Activated CD8-positive, alpha-beta T cell treated with anti-CD3 and anti-CD28 coated beads, Interleukin-2, amount 10 ng/mL, durations not matched to agents 7 days and 5 days (primary cell): ENCODE measurements at regions not wholly inside any gene's neighbourhood (a gene's known extent, or its start where the extent isn't known, plus 50 kb on each side); places are given as distances from the start of the nearest gene placed in this dataset.

Experiments
- ATAC-seq: fragments of 150-1000 bp; cut with Tn5 transposase; one replicate; pipeline ENCODE4 v1.10.0; 2021; ENCODE audit warnings: moderate library complexity
- CTCF ChIA-PET: fragments of 350-600 bp; sonication (Branson Sonifier 250); formaldehyde crosslinking; loops from one replicate; lab custom pipeline; 2021; ENCODE audit warnings: antibody characterized with exemption; lab: Charles Lee
- POLR2A ChIA-PET: fragments of 350-600 bp; sonication (Branson Sonifier 250); formaldehyde crosslinking; loops from one replicate; lab custom pipeline; 2021; ENCODE audit warnings: antibody characterized with exemption; lab: Charles Lee
- DNase-seq: peaks from one replicate; pipeline ENCODE4 v3.0.0-alpha.2; 2020
- H3K27ac Mint-ChIP-seq: one replicate; pipeline ENCODE4 v1.8.0; 2021; ENCODE audit warnings: mild to moderate bottlenecking, mixed read lengths
- H3K27me3 Mint-ChIP-seq: one replicate; pipeline ENCODE4 v1.8.0; 2021; ENCODE audit warnings: low read depth, mixed read lengths
- H3K36me3 Mint-ChIP-seq: one replicate; pipeline ENCODE4 v1.8.0; 2021; ENCODE audit warnings: low read depth, mixed read lengths
- H3K4me1 Mint-ChIP-seq: one replicate; pipeline ENCODE4 v1.8.0; 2021; ENCODE audit warnings: low read depth, mixed read lengths
- H3K4me3 Mint-ChIP-seq: one replicate; pipeline ENCODE4 v1.8.0; 2021; ENCODE audit warnings: mild to moderate bottlenecking, mixed read lengths
- H3K9me3 Mint-ChIP-seq: one replicate; pipeline ENCODE4 v1.8.0; 2022; ENCODE audit warnings: mixed read lengths; ENCODE audit not compliant: insufficient read depth

DNA sequence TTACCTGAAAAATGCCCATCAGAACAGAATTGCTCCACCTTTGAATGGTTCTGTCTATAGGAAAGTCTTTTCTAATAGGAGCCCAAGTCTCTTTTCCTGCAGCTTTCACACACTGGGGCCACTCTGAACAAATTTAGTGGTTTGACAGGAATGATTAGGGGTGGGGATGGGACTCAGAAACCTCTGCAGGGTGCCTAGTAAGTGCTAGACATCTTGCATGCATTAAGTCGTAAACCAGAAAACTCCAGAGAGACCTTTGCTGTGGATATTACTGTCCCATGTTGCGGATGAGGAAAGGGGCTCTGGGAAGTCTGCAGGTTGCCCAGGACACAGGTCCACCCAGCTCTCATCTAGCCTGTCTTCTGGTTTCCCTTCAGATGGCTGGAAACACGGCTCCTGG lies 189.7 kb downstream of the OPA1 start:
- ATAC-seq (no peak), DNase-seq (no peak)
- H3K9me3 Mint-ChIP-seq, result no peaks in the 10 kb centered on the region
- ChIA-PET POLR2A (no interaction called here), CTCF (interaction anchor here (2.4 kb wide), 1 partner anchor 533 kb away, joined by 8 read pairs; no protein-coding TSS in a partner anchor)
- H3K36me3 Mint-ChIP-seq, result no peaks in the 10 kb centered on the region
- no peaks in the 10 kb centered on the region for H3K4me1 Mint-ChIP-seq
- H3K27me3 Mint-ChIP-seq, result peaks cover 32% of the 10 kb centered on the region
- H3K27ac Mint-ChIP-seq, result no peak overlapping the region
- H3K4me3 Mint-ChIP-seq, result no peak overlapping the region

DNA sequence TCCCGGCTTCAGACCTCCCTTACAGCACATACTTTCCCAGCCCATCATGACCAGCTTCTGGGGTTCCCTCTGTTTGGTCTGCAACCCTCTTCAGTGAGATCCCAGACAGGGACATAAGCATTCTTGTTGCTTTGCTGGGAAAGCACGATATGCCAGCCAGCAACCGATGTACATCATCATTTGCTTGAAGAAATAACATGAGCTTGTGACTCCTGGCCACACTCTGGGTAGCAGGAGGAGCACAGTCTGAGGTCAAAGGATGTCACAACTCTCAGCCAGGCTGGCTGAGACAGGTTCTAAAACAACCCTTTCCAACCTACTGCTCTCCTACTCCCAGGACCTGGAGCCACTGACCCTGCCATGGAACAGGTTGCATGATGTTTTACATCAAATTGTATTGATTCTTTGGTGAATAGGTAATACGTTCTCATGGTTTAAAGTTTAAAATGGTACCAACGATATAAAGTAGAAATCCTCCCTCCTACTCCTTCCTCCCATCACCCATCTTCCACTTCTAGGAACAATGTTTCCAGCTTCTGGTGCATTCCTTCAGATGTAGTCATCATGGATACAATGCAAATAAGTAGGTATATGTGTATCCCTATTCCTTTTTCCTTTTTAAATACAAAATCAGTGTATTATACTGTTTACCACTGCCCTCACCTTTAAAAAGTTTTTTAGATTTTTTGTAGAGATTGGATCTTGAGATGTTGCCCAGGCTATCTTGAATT lies 190.3 kb downstream of the OPA1 start:
- no peaks in the 10 kb centered on the region for H3K4me1 Mint-ChIP-seq
- no peak for ATAC-seq
- POLR2A ChIA-PET, result no interaction called here
- CTCF ChIA-PET, result interaction anchor here (2.4 kb wide), 1 partner anchor 532 kb away, joined by 8 read pairs; no protein-coding TSS in a partner anchor
- H3K27ac Mint-ChIP-seq, result no peak overlapping the region
- no peaks in the 10 kb centered on the region for H3K9me3 Mint-ChIP-seq
- H3K27me3 Mint-ChIP-seq, result peaks cover 34% of the 10 kb centered on the region
- no peak for DNase-seq
- H3K4me3 Mint-ChIP-seq, result no peak overlapping the region
- no peaks in the 10 kb centered on the region for H3K36me3 Mint-ChIP-seq

DNA sequence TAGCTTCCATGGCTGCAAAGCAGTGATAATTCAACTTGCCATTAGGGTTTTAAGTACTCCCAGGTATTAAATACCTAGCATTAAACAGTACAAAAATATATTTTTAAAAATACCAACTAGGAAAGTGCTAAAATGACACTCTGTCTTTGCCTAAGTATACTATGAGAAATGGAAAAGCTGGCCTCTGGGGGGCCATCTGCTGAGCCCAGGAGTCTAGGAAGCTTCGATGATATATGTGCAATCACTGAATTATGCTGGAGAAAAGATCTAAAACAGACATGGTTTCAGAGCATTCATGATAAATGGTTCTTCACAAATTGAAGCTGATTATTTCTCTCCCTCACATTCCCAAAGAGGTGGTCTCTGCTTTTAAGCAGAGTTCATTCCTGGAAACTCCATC lies 191.8 kb downstream of the OPA1 start:
- Mint-ChIP-seq H3K27me3 (peaks cover 34% of the 10 kb centered on the region), H3K4me3 (no peak overlapping the region), H3K27ac (no peak overlapping the region), H3K9me3 (no peaks in the 10 kb centered on the region), H3K4me1 (no peaks in the 10 kb centered on the region), H3K36me3 (no peaks in the 10 kb centered on the region)
- CTCF ChIA-PET, result interaction anchor here (2.4 kb wide), 1 partner anchor 531 kb away, joined by 8 read pairs; no protein-coding TSS in a partner anchor
- DNase-seq (no peak), ATAC-seq (no peak)
- POLR2A ChIA-PET, result no interaction called here

DNA sequence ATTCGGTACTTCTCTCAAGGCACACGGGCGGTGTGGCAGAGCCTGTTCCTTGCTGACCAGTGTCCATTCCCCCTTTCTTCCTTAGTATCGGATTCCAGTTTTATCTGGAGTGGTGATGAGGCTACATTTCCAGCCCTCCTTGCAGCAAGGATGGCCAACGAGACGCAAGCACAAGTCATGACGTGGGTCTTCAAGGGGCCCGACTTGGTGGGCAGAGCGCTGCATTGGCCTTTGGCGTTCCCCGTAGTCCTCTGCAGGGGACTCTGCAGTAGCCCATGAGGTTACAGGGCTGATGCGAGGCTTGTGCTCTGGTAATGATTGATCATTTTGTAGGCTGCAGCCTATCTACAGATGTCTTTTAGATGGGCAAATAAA lies 194.5 kb downstream of the OPA1 start:
- Mint-ChIP-seq H3K4me1 (no peaks in the 10 kb centered on the region), H3K27me3 (peaks cover 31% of the 10 kb centered on the region), H3K27ac (no peak overlapping the region), H3K9me3 (no peaks in the 10 kb centered on the region), H3K4me3 (no peak overlapping the region), H3K36me3 (no peaks in the 10 kb centered on the region)
- no peak for ATAC-seq
- ChIA-PET CTCF (interaction anchor here (2.0 kb wide), 1 partner anchor 528 kb away, joined by 8 read pairs; no protein-coding TSS in a partner anchor), POLR2A (no interaction called here)
- no peak for DNase-seq

DNA sequence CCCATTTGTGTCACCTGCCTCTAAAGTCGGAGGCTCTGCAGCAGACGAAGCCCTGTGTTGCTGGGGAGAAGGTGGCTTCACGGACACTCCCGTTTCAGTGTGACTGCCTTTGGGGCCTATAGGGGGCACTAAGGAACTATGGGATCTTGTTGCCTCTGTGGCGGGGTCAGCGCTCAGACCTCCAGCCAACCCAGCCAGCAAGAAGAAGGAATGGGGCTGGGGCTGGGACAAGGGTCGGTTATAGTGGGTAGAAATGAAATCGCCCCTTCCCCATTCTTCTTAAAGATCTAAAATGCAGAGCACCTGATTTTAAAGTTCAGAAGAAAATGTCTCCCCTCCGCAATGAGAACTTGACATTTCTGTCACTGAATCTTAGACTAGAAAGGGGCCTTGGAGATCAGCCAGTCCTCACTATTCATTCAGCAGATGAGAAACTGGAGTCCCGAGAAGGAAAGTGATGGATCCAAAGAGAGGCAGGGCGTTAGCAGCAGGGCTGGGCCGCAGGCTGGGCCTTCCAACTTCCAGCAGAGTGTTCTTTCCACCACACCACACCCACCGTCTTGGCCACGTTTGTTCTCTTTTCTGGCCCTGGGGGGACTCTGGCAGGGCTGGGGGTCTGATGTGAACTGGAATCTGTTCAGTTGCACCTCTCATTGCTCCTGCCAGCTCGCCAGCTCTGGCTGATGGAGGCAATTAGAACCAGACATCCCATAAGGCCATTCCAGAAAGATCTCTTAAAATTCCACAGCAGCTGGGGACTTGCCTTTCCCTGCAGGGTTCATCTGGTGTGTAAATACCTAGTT lies 195.4 kb downstream of the OPA1 start:
- ChIA-PET CTCF (interaction anchor here (0.6 to 2.0 kb wide), 2 partner anchors 128 to 527 kb away, joined by 3 to 8 read pairs; no protein-coding TSS in a partner anchor), POLR2A (no interaction called here)
- H3K4me3 Mint-ChIP-seq, result no peak overlapping the region
- peaks cover 34% of the 10 kb centered on the region for H3K27me3 Mint-ChIP-seq
- H3K36me3 Mint-ChIP-seq, result no peaks in the 10 kb centered on the region
- peak; percentile 28 for DNase-seq
- H3K27ac Mint-ChIP-seq, result no peak overlapping the region
- H3K9me3 Mint-ChIP-seq, result no peaks in the 10 kb centered on the region
- no peaks in the 10 kb centered on the region for H3K4me1 Mint-ChIP-seq
- ATAC-seq, result peak; percentile 55

DNA sequence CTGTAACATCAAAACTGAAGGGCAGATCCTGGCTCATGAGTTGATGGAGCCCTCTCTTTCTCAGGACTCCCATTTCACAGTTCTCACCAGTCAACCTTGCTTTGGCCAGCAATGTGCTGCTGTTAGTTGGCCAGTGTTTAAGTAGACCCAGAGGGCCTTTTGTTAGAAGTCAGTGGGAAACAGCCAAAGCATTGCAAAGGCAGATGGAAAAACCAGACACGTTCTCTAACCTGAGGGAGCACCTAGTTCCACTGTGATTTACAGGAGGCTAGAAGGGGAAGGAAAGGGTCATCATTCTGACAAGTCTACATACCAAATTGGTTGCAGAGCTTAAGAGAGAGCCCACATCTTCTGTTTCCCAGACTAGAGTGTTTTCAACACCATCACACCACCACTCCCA lies 196.4 kb downstream of the OPA1 start:
- peaks cover 36% of the 10 kb centered on the region for H3K27me3 Mint-ChIP-seq
- no peaks in the 10 kb centered on the region for H3K9me3 Mint-ChIP-seq
- H3K4me3 Mint-ChIP-seq, result no peak overlapping the region
- CTCF ChIA-PET, result interaction anchor here (2.0 kb wide), 1 partner anchor 526 kb away, joined by 8 read pairs; no protein-coding TSS in a partner anchor
- no peaks in the 10 kb centered on the region for H3K36me3 Mint-ChIP-seq
- ATAC-seq, result no peak
- H3K27ac Mint-ChIP-seq, result no peak overlapping the region
- no peaks in the 10 kb centered on the region for H3K4me1 Mint-ChIP-seq
- no peak for DNase-seq
- POLR2A ChIA-PET, result no interaction called here

DNA sequence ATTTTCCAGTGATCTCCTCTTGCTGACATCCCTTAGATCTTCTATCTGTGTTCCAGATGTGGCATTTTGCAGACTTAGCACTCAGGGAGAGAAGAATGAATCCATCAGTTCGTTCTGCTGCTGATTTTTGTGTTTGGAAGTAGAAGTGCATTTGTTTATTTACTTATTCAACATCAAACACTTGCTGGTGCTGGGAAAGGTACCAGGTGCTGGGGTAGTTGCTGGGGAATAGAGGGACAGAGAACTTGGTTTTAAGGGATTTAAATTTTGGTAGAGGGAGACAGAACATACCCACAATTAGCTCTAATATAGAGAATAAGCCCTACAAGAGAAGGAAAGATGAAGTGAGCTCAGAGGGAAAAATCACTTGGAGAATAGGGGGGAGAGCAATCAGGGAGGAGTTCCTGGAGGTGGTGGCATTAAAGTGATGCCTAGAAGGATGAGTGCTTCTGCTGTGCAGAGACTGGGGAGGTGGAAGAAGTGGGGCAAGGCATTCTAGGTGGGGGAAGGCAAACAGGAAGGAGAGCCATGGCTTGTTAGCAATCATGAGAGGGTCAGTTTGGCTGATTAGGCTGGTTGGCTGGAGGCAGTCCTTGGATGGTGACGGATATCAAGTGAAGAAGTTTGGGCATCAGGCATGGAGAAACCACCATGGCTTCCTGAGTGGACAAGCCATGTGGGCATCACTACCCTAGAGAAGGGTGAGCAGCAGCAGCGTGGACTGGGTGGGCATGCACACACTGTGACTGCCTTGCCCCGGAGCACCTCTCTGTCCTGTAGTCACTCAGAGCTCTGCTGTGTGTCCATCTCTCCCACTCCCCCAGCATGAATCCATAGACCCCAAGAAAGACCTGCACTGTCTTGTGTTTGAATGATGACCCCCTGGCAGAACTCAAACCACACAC lies 197.3 kb downstream of the OPA1 start:
- POLR2A ChIA-PET, result no interaction called here
- ATAC-seq, result no peak

DNA sequence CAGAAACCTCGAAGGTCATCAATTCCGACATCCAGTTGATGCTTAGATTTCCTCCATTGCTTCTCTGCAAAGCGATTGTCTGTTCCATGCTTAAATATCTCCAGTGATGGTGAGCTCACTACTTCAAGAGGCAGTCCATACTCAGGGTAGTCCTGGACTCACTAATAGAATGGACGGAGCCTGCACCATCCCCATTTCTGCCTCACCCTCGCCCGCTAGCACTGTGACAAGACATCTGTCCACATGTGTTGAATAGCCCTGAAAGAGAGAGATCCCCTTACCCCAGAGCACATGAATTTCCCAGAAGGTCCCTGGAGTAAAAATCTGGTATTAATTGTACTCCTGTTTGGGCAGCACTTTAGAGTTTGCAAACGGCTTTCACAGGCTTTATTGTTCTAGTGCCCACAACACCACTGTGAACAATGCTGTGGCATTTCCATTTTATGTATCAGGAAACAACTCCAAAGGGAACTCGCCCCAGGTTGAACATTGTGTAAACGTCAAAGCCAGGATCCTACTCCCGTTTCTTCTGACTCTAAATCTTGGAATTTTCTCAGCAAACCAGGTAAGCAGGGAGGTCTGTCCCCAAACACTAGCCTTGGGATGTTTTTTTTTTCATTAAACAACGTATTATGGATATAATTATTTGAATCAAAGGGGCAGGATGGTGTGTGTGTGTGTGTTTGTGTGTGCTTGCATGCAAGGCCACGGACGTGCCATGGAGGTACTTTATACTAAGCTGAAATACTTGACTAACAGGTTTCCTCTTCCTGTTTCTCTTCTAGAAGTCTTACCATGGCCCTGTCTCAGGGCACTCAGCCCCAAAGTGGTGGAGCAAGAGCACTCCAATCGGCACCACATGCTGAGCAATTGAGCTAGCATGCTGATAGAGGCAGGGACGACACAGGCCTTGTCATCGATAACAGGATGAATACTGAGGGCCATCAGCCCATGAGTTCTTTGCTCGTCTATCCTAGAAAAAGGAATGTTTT lies 198.3 kb downstream of the OPA1 start:
- H3K4me3 Mint-ChIP-seq, result no peak overlapping the region
- ATAC-seq, result no peak
- no peak overlapping the region for H3K27ac Mint-ChIP-seq
- no peaks in the 10 kb centered on the region for H3K36me3 Mint-ChIP-seq
- peaks cover 39% of the 10 kb centered on the region for H3K27me3 Mint-ChIP-seq
- DNase-seq, result no peak
- ChIA-PET POLR2A (no interaction called here), CTCF (no interaction called here)
- no peaks in the 10 kb centered on the region for H3K9me3 Mint-ChIP-seq
- H3K4me1 Mint-ChIP-seq, result no peaks in the 10 kb centered on the region

More for the DNA sequence above, 197.3 kb downstream of the OPA1 start:
- H3K4me3 Mint-ChIP-seq, result no peak overlapping the region
- H3K36me3 Mint-ChIP-seq, result no peaks in the 10 kb centered on the region
- CTCF ChIA-PET, result no interaction called here
- no peaks in the 10 kb centered on the region for H3K9me3 Mint-ChIP-seq
- H3K4me1 Mint-ChIP-seq, result no peaks in the 10 kb centered on the region
- H3K27me3 Mint-ChIP-seq, result peaks cover 33% of the 10 kb centered on the region
- no peak overlapping the region for H3K27ac Mint-ChIP-seq
- DNase-seq, result no peak

DNA sequence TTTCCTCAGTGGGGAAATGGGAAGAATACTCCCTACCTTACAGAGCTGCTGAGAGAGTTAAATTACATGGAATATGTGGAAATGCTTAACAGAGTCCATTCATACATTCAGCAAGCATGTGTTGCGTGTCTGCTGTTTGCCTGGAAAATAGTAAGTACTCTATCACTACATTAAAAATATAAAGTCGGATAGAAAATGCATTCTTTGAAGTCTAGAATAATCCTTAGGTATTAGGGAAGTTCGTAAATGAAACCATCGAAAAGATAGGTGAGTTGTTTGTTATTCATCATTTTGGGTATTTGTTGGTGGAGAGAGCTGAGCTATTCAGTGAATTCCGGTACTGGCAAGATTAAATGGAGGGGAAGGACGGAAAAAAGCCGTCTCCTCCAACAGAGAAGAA lies 200.1 kb downstream of the OPA1 start:
- Mint-ChIP-seq H3K4me1 (no peaks in the 10 kb centered on the region), H3K27ac (no peak overlapping the region), H3K27me3 (peaks cover 39% of the 10 kb centered on the region), H3K36me3 (no peaks in the 10 kb centered on the region), H3K9me3 (no peaks in the 10 kb centered on the region), H3K4me3 (no peak overlapping the region)
- ChIA-PET POLR2A (no interaction called here), CTCF (no interaction called here)
- DNase-seq (no peak), ATAC-seq (no peak)

DNA sequence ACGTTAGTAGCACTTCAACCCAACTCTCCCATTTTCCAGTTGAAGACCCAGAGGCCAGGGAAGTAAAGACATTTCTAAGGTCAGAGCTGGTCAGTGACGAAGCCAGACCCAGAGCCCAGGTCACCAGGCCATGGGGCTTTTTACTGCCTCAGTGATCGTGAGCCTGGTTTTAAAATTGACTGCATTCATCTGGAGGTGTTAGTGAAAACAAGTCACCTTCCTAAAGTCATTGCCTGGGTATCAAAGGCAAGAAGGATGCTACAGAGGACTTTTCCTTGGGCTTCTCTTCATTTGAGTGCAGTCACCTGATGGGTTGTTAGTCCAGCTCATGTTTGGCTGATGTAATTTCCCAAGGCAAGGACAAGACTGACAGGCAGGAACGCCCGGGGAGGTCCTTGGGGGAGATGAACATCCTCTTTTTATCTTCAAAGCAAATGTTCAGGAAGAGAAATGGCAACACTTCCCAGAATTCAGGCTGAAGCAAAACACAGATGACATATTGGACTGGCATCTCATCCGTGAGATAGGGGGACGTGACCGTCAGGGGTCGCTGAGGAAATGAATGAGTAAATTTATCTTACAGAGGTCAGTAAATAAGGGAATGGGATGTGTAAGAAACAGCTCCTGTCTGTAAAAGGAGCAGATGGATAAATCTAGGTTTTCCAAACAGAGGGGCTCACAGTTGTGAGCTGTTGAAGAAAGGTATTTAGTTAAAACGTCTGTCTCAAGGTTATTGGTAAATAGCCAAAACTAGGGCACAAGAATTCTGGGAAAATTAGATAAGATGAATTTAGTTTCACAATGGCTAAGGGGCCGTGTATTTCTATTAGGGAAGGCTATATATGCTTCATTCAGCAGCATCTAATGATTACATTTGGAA lies 201.2 kb downstream of the OPA1 start:
- no peaks in the 10 kb centered on the region for H3K9me3 Mint-ChIP-seq
- ChIA-PET CTCF (no interaction called here), POLR2A (no interaction called here)
- no peak overlapping the region for H3K27ac Mint-ChIP-seq
- no peaks in the 10 kb centered on the region for H3K4me1 Mint-ChIP-seq
- H3K27me3 Mint-ChIP-seq, result peaks cover 32% of the 10 kb centered on the region
- DNase-seq, result no peak
- no peak for ATAC-seq
- H3K4me3 Mint-ChIP-seq, result no peak overlapping the region
- H3K36me3 Mint-ChIP-seq, result no peaks in the 10 kb centered on the region
